ENCODE measurements at regions not wholly inside any gene's neighbourhood (a gene's known extent, or its start where the extent isn't known, plus 50 kb on each side); places are given as distances from the start of the nearest gene placed in this dataset.
A peak's percentile ranks its signal among the peaks of the same experiment; 100 is the strongest.

- H3K27ac ChIP-seq (ENCODE audit: insufficient read depth, low read length, poor library complexity, severe bottlenecking): no peak overlapping the region
- H3K36me3 ChIP-seq (ENCODE audit: control insufficient read depth, insufficient read depth, low read length): no peaks in the 10 kb centered on the region
- no peaks in the 10 kb centered on the region for H3K27me3 ChIP-seq (replicated peaks; ENCODE audit: control insufficient read depth, insufficient read depth, low read length, poor library complexity, severe bottlenecking)
- no peak overlapping the region for H3K4me3 ChIP-seq (ENCODE audit: insufficient read depth, low read depth, low read length, poor library complexity, severe bottlenecking)
- no peaks in the 10 kb centered on the region for H3K9me3 ChIP-seq (ENCODE audit: control insufficient read depth, low read length)
- DNase-seq: no peak
- H3K4me1 ChIP-seq (ENCODE audit: control insufficient read depth, insufficient read depth, low read length, poor library complexity, severe bottlenecking): no peaks in the 10 kb centered on the region
These were observed 97.4 kb upstream of the CCND2 start for GRCh38 chr12:4176168-4176567.

- Histone ChIP-seq H3K4me1 (ENCODE audit: control insufficient read depth, insufficient read depth, low read length, poor library complexity, severe bottlenecking) (no peaks in the 10 kb centered on the region), H3K27ac (ENCODE audit: insufficient read depth, low read length, poor library complexity, severe bottlenecking) (no peak overlapping the region), H3K4me3 (ENCODE audit: insufficient read depth, low read depth, low read length, poor library complexity, severe bottlenecking) (no peak overlapping the region), H3K9me3 (ENCODE audit: control insufficient read depth, low read length) (no peaks in the 10 kb centered on the region), H3K36me3 (ENCODE audit: control insufficient read depth, insufficient read depth, low read length) (no peaks in the 10 kb centered on the region), H3K27me3 (replicated peaks; ENCODE audit: control insufficient read depth, insufficient read depth, low read length, poor library complexity, severe bottlenecking) (no peaks in the 10 kb centered on the region)
- no peak for DNase-seq
These were observed 99.1 kb upstream of the CCND2 start for GRCh38 chr12:4174417-4174816.

DNA sequence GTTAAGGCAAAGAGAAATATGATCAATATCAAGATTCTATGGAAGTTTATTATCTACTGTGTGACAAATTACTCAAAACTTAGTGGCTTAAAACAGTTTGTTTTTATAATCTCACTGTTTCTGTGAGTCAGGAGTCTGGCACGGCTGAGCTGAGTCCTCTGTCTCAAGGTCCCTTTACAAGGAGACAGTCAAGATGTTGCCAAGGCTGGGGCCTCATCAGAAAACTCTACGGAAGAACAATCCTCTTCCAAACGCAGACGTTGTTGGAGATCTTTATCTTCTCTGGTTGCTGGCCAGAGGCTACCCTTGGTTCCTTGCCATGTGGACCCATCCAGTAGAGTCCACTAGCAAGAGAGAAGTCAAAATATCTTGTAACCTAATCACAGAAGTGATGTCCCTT, 100.6 kb upstream of the CCND2 start:
- Histone ChIP-seq H3K9me3 (ENCODE audit: control insufficient read depth, low read length) (no peaks in the 10 kb centered on the region), H3K4me1 (ENCODE audit: control insufficient read depth, insufficient read depth, low read length, poor library complexity, severe bottlenecking) (no peaks in the 10 kb centered on the region), H3K36me3 (ENCODE audit: control insufficient read depth, insufficient read depth, low read length) (no peaks in the 10 kb centered on the region), H3K27me3 (replicated peaks; ENCODE audit: control insufficient read depth, insufficient read depth, low read length, poor library complexity, severe bottlenecking) (no peaks in the 10 kb centered on the region), H3K4me3 (ENCODE audit: insufficient read depth, low read depth, low read length, poor library complexity, severe bottlenecking) (no peak overlapping the region), H3K27ac (ENCODE audit: insufficient read depth, low read length, poor library complexity, severe bottlenecking) (no peak overlapping the region)
- DNase-seq: no peak

- H3K9me3 ChIP-seq (ENCODE audit: control insufficient read depth, low read length): no peaks in the 10 kb centered on the region
- H3K27ac ChIP-seq (ENCODE audit: insufficient read depth, low read length, poor library complexity, severe bottlenecking): no peak overlapping the region
- H3K27me3 ChIP-seq (replicated peaks; ENCODE audit: control insufficient read depth, insufficient read depth, low read length, poor library complexity, severe bottlenecking): no peaks in the 10 kb centered on the region
- DNase-seq: no peak
- no peaks in the 10 kb centered on the region for H3K36me3 ChIP-seq (ENCODE audit: control insufficient read depth, insufficient read depth, low read length)
- no peak overlapping the region for H3K4me3 ChIP-seq (ENCODE audit: insufficient read depth, low read depth, low read length, poor library complexity, severe bottlenecking)
- H3K4me1 ChIP-seq (ENCODE audit: control insufficient read depth, insufficient read depth, low read length, poor library complexity, severe bottlenecking): no peaks in the 10 kb centered on the region
These were observed 101.8 kb upstream of the CCND2 start for GRCh38 chr12:4171742-4172141.

- H3K4me1 ChIP-seq (ENCODE audit: control insufficient read depth, insufficient read depth, low read length, poor library complexity, severe bottlenecking): no peaks in the 10 kb centered on the region
- H3K36me3 ChIP-seq (ENCODE audit: control insufficient read depth, insufficient read depth, low read length): no peaks in the 10 kb centered on the region
- no peaks in the 10 kb centered on the region for H3K27me3 ChIP-seq (replicated peaks; ENCODE audit: control insufficient read depth, insufficient read depth, low read length, poor library complexity, severe bottlenecking)
- H3K27ac ChIP-seq (ENCODE audit: insufficient read depth, low read length, poor library complexity, severe bottlenecking): no peak overlapping the region
- DNase-seq: no peak
- H3K4me3 ChIP-seq (ENCODE audit: insufficient read depth, low read depth, low read length, poor library complexity, severe bottlenecking): no peak overlapping the region
- H3K9me3 ChIP-seq (ENCODE audit: control insufficient read depth, low read length): no peaks in the 10 kb centered on the region
These were observed 103.6 kb upstream of the CCND2 start for GRCh38 chr12:4169959-4170358.

- Histone ChIP-seq H3K9me3 (ENCODE audit: control insufficient read depth, low read length) (no peaks in the 10 kb centered on the region), H3K27me3 (replicated peaks; ENCODE audit: control insufficient read depth, insufficient read depth, low read length, poor library complexity, severe bottlenecking) (no peaks in the 10 kb centered on the region), H3K27ac (ENCODE audit: insufficient read depth, low read length, poor library complexity, severe bottlenecking) (no peak overlapping the region), H3K36me3 (ENCODE audit: control insufficient read depth, insufficient read depth, low read length) (no peaks in the 10 kb centered on the region), H3K4me3 (ENCODE audit: insufficient read depth, low read depth, low read length, poor library complexity, severe bottlenecking) (no peak overlapping the region), H3K4me1 (ENCODE audit: control insufficient read depth, insufficient read depth, low read length, poor library complexity, severe bottlenecking) (no peaks in the 10 kb centered on the region)
- DNase-seq: no peak
These were observed 104.0 kb upstream of the CCND2 start for GRCh38 chr12:4169531-4169930.

- Histone ChIP-seq H3K4me1 (ENCODE audit: control insufficient read depth, insufficient read depth, low read length, poor library complexity, severe bottlenecking) (no peaks in the 10 kb centered on the region), H3K27ac (ENCODE audit: insufficient read depth, low read length, poor library complexity, severe bottlenecking) (no peak overlapping the region)
- DNase-seq: no peak
These were observed 105.5 kb upstream of the CCND2 start for GRCh38 chr12:4168036-4168435.

DNA sequence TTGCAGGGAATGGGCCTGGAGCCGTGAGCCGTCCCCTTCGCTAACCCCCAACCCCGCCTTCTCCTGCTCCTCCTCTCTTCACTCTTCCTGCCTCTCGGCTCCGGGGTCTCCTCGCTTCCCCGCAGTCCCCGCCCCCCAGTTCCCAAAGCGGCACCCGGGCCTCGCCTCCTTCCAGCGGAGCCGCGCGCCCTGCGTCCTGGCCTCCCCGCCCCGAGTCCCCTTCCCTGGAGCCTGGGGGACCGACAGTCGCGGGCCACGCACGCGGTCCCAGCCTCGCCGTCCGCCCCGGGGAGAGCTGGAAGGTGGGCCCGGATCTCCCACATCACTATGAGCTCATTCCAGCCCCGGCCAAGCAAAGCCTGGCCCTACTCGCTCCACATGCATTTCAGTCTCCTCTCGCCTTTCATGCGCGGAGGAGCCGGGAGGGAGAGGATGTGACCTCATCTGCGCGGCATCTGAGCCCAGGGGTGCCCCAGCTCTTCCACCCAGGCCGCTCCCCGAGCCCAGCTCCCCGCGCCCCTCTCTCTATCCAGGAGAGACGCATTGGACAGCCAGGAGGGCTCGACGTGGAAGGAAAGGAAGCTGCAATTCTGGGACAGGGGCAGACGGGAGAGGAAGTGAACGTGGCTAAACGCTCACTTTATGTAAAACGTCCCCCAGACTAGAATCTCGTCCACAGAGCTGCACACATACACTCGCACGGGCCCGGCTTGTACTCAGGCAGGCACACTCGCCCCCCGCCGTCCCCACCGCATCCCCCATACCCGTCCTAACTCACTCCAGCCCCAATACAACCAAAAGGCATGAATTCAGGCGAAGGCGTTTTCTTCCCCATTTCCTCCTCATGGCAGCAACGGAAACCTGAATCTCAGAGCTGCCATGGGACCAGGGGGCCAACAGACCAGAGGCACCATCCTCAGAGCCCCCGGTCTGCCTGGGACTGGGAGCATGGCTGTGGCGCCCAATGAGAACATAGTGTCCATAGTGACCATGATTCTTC, 108.7 kb upstream of the CCND2 start:
- H3K27me3 ChIP-seq (replicated peaks; ENCODE audit: control insufficient read depth, insufficient read depth, low read length, poor library complexity, severe bottlenecking): no peaks in the 10 kb centered on the region
- H3K4me1 ChIP-seq (ENCODE audit: control insufficient read depth, insufficient read depth, low read length, poor library complexity, severe bottlenecking): no peaks in the 10 kb centered on the region
- H3K36me3 ChIP-seq (ENCODE audit: control insufficient read depth, insufficient read depth, low read length): no peaks in the 10 kb centered on the region
- H3K4me3 ChIP-seq (ENCODE audit: insufficient read depth, low read depth, low read length, poor library complexity, severe bottlenecking): peak overlapping the region; percentile 62
- H3K27ac ChIP-seq (ENCODE audit: insufficient read depth, low read length, poor library complexity, severe bottlenecking): peak overlapping the region; percentile 44
- H3K9me3 ChIP-seq (ENCODE audit: control insufficient read depth, low read length): no peaks in the 10 kb centered on the region
- peak; percentile 19 to 31 (median 19) for DNase-seq

More at GRCh38 chr12:4168036-4168435, 105.5 kb upstream of the CCND2 start:
- no peak overlapping the region for H3K4me3 ChIP-seq (ENCODE audit: insufficient read depth, low read depth, low read length, poor library complexity, severe bottlenecking)
- no peaks in the 10 kb centered on the region for H3K36me3 ChIP-seq (ENCODE audit: control insufficient read depth, insufficient read depth, low read length)
- H3K9me3 ChIP-seq (ENCODE audit: control insufficient read depth, low read length): no peaks in the 10 kb centered on the region
- no peaks in the 10 kb centered on the region for H3K27me3 ChIP-seq (replicated peaks; ENCODE audit: control insufficient read depth, insufficient read depth, low read length, poor library complexity, severe bottlenecking)

GRCh38 chr12:4164188-4164558, 109.4 kb upstream of the CCND2 start:
- Histone ChIP-seq H3K4me3 (ENCODE audit: insufficient read depth, low read depth, low read length, poor library complexity, severe bottlenecking) (peak overlapping the region; percentile 62), H3K4me1 (ENCODE audit: control insufficient read depth, insufficient read depth, low read length, poor library complexity, severe bottlenecking) (no peaks in the 10 kb centered on the region), H3K9me3 (ENCODE audit: control insufficient read depth, low read length) (no peaks in the 10 kb centered on the region), H3K27ac (ENCODE audit: insufficient read depth, low read length, poor library complexity, severe bottlenecking) (no peak overlapping the region), H3K27me3 (replicated peaks; ENCODE audit: control insufficient read depth, insufficient read depth, low read length, poor library complexity, severe bottlenecking) (no peaks in the 10 kb centered on the region), H3K36me3 (ENCODE audit: control insufficient read depth, insufficient read depth, low read length) (no peaks in the 10 kb centered on the region)
- no peak for DNase-seq

- Histone ChIP-seq H3K9me3 (ENCODE audit: control insufficient read depth, low read length) (no peaks in the 10 kb centered on the region), H3K4me1 (ENCODE audit: control insufficient read depth, insufficient read depth, low read length, poor library complexity, severe bottlenecking) (no peaks in the 10 kb centered on the region), H3K27ac (ENCODE audit: insufficient read depth, low read length, poor library complexity, severe bottlenecking) (no peak overlapping the region), H3K36me3 (ENCODE audit: control insufficient read depth, insufficient read depth, low read length) (no peaks in the 10 kb centered on the region), H3K4me3 (ENCODE audit: insufficient read depth, low read depth, low read length, poor library complexity, severe bottlenecking) (no peak overlapping the region), H3K27me3 (replicated peaks; ENCODE audit: control insufficient read depth, insufficient read depth, low read length, poor library complexity, severe bottlenecking) (no peaks in the 10 kb centered on the region)
- DNase-seq: no peak
These were observed 111.8 kb upstream of the CCND2 start for GRCh38 chr12:4161718-4162117.
